ENCODE measurements at regions not wholly inside any gene's neighbourhood (a gene's known extent, or its start where the extent isn't known, plus 50 kb on each side); places are given as distances from the start of the nearest gene placed in this dataset.
"Not testable (repeated sequence)": the region's sequence is repeated elsewhere in the genome, so short reads cannot be mapped to it uniquely, and the experiment has no call there.

DNA sequence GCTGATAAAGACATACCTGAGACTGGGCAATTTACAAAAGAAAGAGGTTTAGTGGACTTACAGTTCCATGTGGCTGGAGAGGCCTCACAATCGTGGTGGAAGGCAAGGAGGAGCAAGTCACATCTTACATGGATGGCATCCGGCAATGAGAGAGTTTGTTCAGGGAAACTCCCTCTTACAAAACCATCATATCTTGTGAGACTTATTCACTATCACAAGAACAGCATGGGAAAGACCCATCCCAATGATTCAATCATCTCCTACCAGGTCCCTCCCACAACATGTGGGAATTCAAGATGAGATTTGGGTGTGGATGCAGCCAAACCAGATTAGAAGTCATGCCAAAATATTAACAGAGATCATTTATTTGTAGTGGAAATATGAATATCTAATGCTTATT lies 388.4 kb downstream of the MDFIC start:
- TF ChIP-seq, protein P1, sequence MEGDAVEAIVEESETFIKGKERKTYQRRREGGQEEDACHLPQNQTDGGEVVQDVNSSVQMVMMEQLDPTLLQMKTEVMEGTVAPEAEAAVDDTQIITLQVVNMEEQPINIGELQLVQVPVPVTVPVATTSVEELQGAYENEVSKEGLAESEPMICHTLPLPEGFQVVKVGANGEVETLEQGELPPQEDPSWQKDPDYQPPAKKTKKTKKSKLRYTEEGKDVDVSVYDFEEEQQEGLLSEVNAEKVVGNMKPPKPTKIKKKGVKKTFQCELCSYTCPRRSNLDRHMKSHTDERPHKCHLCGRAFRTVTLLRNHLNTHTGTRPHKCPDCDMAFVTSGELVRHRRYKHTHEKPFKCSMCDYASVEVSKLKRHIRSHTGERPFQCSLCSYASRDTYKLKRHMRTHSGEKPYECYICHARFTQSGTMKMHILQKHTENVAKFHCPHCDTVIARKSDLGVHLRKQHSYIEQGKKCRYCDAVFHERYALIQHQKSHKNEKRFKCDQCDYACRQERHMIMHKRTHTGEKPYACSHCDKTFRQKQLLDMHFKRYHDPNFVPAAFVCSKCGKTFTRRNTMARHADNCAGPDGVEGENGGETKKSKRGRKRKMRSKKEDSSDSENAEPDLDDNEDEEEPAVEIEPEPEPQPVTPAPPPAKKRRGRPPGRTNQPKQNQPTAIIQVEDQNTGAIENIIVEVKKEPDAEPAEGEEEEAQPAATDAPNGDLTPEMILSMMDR (IDR thresholded peaks at IDR 0.05) = not testable (repeated sequence)
- TF ChIP-seq EZH2 (IDR thresholded peaks at IDR 0.05; ENCODE audit: borderline replicate concordance, insufficient read depth, low read depth, low read length, poor library complexity, severe bottlenecking) = not testable (repeated sequence)
